ENCODE measurements at regions not wholly inside any gene's neighbourhood (a gene's known extent, or its start where the extent isn't known, plus 50 kb on each side); places are given as distances from the start of the nearest gene placed in this dataset.

GRCh38 chr1:102782144-102782543, 326.2 kb downstream of the COL11A1 start:
- no peak overlapping the region for H3K9ac ChIP-seq (ENCODE audit: insufficient read length, low read depth)
- no peaks in the 10 kb centered on the region for H3K27me3 ChIP-seq (ENCODE audit: insufficient read depth, insufficient read length)
- DNase-seq (ENCODE audit: low read depth, low spot score) = no peak
- H3K4me3 ChIP-seq (ENCODE audit: insufficient read length, low read depth) = no peak overlapping the region
- peaks cover 30% of the 10 kb centered on the region; the same call in 1 of the 2 replicates for H3K9me3 ChIP-seq (ENCODE audit: insufficient read depth, low read length)
- no peaks in the 10 kb centered on the region for H3K4me1 ChIP-seq (ENCODE audit: insufficient read depth, insufficient read length)
- no peak for TF ChIP-seq YY1 (IDR thresholded peaks at IDR 0.05; ENCODE audit: insufficient read depth, insufficient read length)
- TF ChIP-seq ZNF274 (IDR thresholded peaks at IDR 0.05; ENCODE audit: low read depth, low read length) = no peak
- no peak for TF ChIP-seq SUZ12 (IDR thresholded peaks at IDR 0.05; ENCODE audit: extremely low read depth, insufficient read depth, insufficient read length)
- no peaks in the 10 kb centered on the region for H3K36me3 ChIP-seq (ENCODE audit: insufficient read depth, insufficient read length, low read length)

DNA sequence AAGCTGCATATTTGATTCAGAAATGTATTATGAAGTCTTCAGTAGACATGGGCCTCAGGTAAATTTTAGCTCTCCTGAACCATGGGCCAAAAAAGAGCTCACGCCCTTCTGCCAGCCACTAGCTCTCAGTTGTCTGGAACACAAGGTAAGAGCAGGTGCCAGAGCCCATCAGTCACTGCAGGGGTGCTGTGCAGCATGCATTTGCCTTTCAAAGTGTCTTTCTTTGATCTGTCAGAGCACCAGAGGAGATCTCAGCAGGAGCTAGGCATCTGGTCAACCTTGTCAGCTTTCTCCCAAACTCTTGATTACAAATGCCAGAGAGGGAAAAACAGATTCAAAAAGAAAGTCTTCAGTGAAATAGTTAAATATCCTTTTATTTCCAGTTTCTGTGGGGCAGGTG, 332.3 kb downstream of the COL11A1 start:
- TF ChIP-seq YY1 (IDR thresholded peaks at IDR 0.05; ENCODE audit: insufficient read depth, insufficient read length) (no peak), ZNF274 (IDR thresholded peaks at IDR 0.05; ENCODE audit: low read depth, low read length) (no peak), SUZ12 (IDR thresholded peaks at IDR 0.05; ENCODE audit: extremely low read depth, insufficient read depth, insufficient read length) (no peak)
- Histone ChIP-seq H3K4me1 (ENCODE audit: insufficient read depth, insufficient read length) (no peaks in the 10 kb centered on the region), H3K36me3 (ENCODE audit: insufficient read depth, insufficient read length, low read length) (no peaks in the 10 kb centered on the region), H3K9me3 (ENCODE audit: insufficient read depth, low read length) (no peaks in the 10 kb centered on the region), H3K4me3 (ENCODE audit: insufficient read length, low read depth) (no peak overlapping the region), H3K27me3 (ENCODE audit: insufficient read depth, insufficient read length) (no peaks in the 10 kb centered on the region), H3K9ac (ENCODE audit: insufficient read length, low read depth) (no peak overlapping the region)
- DNase-seq (ENCODE audit: low read depth, low spot score) = peak; percentile 9

- no peaks in the 10 kb centered on the region for H3K9me3 ChIP-seq (ENCODE audit: insufficient read depth, low read length)
- no peaks in the 10 kb centered on the region for H3K36me3 ChIP-seq (ENCODE audit: insufficient read depth, insufficient read length, low read length)
- no peak overlapping the region for H3K9ac ChIP-seq (ENCODE audit: insufficient read length, low read depth)
- no peaks in the 10 kb centered on the region for H3K27me3 ChIP-seq (ENCODE audit: insufficient read depth, insufficient read length)
- no peaks in the 10 kb centered on the region for H3K4me1 ChIP-seq (ENCODE audit: insufficient read depth, insufficient read length)
- peak; percentile 20 for DNase-seq (ENCODE audit: low read depth, low spot score)
- TF ChIP-seq YY1 (IDR thresholded peaks at IDR 0.05; ENCODE audit: insufficient read depth, insufficient read length) (no peak), ZNF274 (IDR thresholded peaks at IDR 0.05; ENCODE audit: low read depth, low read length) (no peak), SUZ12 (IDR thresholded peaks at IDR 0.05; ENCODE audit: extremely low read depth, insufficient read depth, insufficient read length) (no peak)
- H3K4me3 ChIP-seq (ENCODE audit: insufficient read length, low read depth) = no peak overlapping the region
Measured at GRCh38 chr1:102772831-102773230, 335.5 kb downstream of the COL11A1 start.

- H3K27me3 ChIP-seq (ENCODE audit: insufficient read depth, insufficient read length) = no peaks in the 10 kb centered on the region
- no peaks in the 10 kb centered on the region for H3K4me1 ChIP-seq (ENCODE audit: insufficient read depth, insufficient read length)
- no peak for DNase-seq (ENCODE audit: low read depth, low spot score)
- H3K9ac ChIP-seq (ENCODE audit: insufficient read length, low read depth) = no peak overlapping the region
- no peak overlapping the region for H3K4me3 ChIP-seq (ENCODE audit: insufficient read length, low read depth)
- H3K36me3 ChIP-seq (ENCODE audit: insufficient read depth, insufficient read length, low read length) = no peaks in the 10 kb centered on the region
- no peak for TF ChIP-seq SUZ12 (IDR thresholded peaks at IDR 0.05; ENCODE audit: extremely low read depth, insufficient read depth, insufficient read length)
- TF ChIP-seq ZNF274 (IDR thresholded peaks at IDR 0.05; ENCODE audit: low read depth, low read length) = no peak
- TF ChIP-seq YY1 (IDR thresholded peaks at IDR 0.05; ENCODE audit: insufficient read depth, insufficient read length) = no peak
- no peaks in the 10 kb centered on the region for H3K9me3 ChIP-seq (ENCODE audit: insufficient read depth, low read length)
Measured at GRCh38 chr1:102758418-102758817, 349.9 kb downstream of the COL11A1 start.

- DNase-seq (ENCODE audit: low read depth, low spot score) = no peak
- H3K9me3 ChIP-seq (ENCODE audit: insufficient read depth, low read length) = no peaks in the 10 kb centered on the region
- H3K9ac ChIP-seq (ENCODE audit: insufficient read length, low read depth) = no peak overlapping the region
- no peaks in the 10 kb centered on the region for H3K36me3 ChIP-seq (ENCODE audit: insufficient read depth, insufficient read length, low read length)
- H3K4me1 ChIP-seq (ENCODE audit: insufficient read depth, insufficient read length) = no peaks in the 10 kb centered on the region
- H3K27me3 ChIP-seq (ENCODE audit: insufficient read depth, insufficient read length) = no peaks in the 10 kb centered on the region
- TF ChIP-seq YY1 (IDR thresholded peaks at IDR 0.05; ENCODE audit: insufficient read depth, insufficient read length) (no peak), SUZ12 (IDR thresholded peaks at IDR 0.05; ENCODE audit: extremely low read depth, insufficient read depth, insufficient read length) (no peak), ZNF274 (IDR thresholded peaks at IDR 0.05; ENCODE audit: low read depth, low read length) (no peak)
- H3K4me3 ChIP-seq (ENCODE audit: insufficient read length, low read depth) = no peak overlapping the region
Measured at GRCh38 chr1:102757363-102757762, 351.0 kb downstream of the COL11A1 start.

- Histone ChIP-seq H3K9ac (ENCODE audit: insufficient read length, low read depth) (no peak overlapping the region), H3K27me3 (ENCODE audit: insufficient read depth, insufficient read length) (no peaks in the 10 kb centered on the region)
- no peak for TF ChIP-seq ZNF274 (IDR thresholded peaks at IDR 0.05; ENCODE audit: low read depth, low read length)
- no peak for TF ChIP-seq YY1 (IDR thresholded peaks at IDR 0.05; ENCODE audit: insufficient read depth, insufficient read length)
Measured at GRCh38 chr1:102751111-102751510, 357.2 kb downstream of the COL11A1 start.

DNA sequence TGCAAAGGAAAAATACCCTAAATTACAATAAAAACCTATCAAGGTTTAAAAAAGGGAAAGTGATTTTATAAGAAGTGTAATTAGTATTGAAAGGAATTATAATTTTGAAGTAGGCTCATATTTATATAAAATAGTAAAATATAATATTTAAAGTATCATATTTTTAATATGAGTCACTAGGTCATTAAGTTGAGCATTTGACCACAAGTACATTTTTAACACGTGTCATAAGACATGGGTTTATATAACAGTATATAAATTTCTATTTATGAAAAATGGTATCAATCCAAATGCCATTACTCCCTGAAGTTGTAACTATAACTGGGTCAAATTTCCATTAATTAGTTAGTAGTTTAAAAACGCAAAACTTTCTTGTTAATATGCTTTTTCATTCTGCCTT, 365.9 kb downstream of the COL11A1 start:
- H3K4me1 ChIP-seq (ENCODE audit: insufficient read depth, insufficient read length) = no peaks in the 10 kb centered on the region
- peaks cover 10% of the 10 kb centered on the region; the same call in 1 of the 2 replicates for H3K9me3 ChIP-seq (ENCODE audit: insufficient read depth, low read length)
- TF ChIP-seq ZNF274 (IDR thresholded peaks at IDR 0.05; ENCODE audit: low read depth, low read length) (no peak), SUZ12 (IDR thresholded peaks at IDR 0.05; ENCODE audit: extremely low read depth, insufficient read depth, insufficient read length) (no peak), YY1 (IDR thresholded peaks at IDR 0.05; ENCODE audit: insufficient read depth, insufficient read length) (no peak)
- no peaks in the 10 kb centered on the region for H3K27me3 ChIP-seq (ENCODE audit: insufficient read depth, insufficient read length)
- H3K9ac ChIP-seq (ENCODE audit: insufficient read length, low read depth) = no peak overlapping the region
- no peak for DNase-seq (ENCODE audit: low read depth, low spot score)
- H3K36me3 ChIP-seq (ENCODE audit: insufficient read depth, insufficient read length, low read length) = no peaks in the 10 kb centered on the region
- H3K4me3 ChIP-seq (ENCODE audit: insufficient read length, low read depth) = no peak overlapping the region

More at GRCh38 chr1:102751111-102751510, 357.2 kb downstream of the COL11A1 start:
- DNase-seq (ENCODE audit: low read depth, low spot score) = no peak
- Histone ChIP-seq H3K9me3 (ENCODE audit: insufficient read depth, low read length) (no peaks in the 10 kb centered on the region), H3K4me3 (ENCODE audit: insufficient read length, low read depth) (no peak overlapping the region), H3K36me3 (ENCODE audit: insufficient read depth, insufficient read length, low read length) (no peaks in the 10 kb centered on the region), H3K4me1 (ENCODE audit: insufficient read depth, insufficient read length) (no peaks in the 10 kb centered on the region)
